ENCODE measurements at regions not wholly inside any gene's neighbourhood (a gene's known extent, or its start where the extent isn't known, plus 50 kb on each side); places are given as distances from the start of the nearest gene placed in this dataset.
"Not testable (repeated sequence)": the region's sequence is repeated elsewhere in the genome, so short reads cannot be mapped to it uniquely, and the experiment has no call there.

DNA sequence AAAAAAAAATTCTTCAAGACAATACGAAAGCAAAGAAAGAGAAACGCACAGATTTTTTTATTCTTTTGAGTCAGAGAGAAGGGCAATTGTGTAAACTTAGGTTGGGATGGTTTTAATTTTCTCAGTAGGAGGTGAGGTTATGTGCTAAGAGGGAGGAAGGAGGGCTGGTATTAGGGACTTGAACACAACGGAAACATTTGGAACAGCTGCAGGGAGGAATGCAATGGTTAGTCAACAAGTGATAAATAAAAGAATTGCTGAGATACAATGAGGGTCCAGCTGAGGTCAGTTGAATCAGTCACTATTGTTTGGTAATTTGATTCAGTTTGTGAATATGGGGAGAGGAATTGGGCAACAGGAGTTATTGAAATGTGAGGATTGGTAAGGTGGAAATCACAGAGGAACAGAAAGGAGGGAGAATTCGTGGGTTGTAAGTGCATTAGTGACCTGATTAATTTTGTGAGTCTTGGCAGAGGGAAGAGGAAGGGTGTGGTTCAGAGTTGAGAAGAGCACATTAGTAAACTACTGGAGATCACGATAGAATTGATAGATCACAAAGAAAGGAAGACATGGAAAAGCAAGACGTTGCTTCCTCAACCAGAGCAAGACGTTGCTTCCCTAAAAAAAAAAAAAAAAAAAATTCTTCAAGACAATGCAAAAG, 499.5 kb upstream of the SPRY2 start:
- peak; percentile 94 for DNase-seq

DNA sequence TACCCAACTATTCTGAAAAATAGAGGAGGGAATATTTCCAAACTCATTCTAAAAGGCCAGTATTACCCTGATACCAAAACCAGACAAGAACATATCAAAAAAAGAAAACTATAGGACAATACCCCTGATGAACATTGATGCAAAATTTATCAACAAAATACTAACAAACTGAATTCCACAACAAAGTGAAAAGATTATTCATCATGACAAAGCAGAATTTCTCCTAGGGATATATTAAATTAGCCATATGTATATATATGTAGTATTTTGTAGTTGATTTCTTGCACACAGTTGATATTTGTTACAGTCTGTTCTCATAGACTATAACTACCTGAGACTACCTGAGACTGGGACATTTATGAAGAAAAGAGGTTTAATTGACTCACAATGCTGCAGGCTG, 495.0 kb upstream of the SPRY2 start:
- DNase-seq = no peak

DNA sequence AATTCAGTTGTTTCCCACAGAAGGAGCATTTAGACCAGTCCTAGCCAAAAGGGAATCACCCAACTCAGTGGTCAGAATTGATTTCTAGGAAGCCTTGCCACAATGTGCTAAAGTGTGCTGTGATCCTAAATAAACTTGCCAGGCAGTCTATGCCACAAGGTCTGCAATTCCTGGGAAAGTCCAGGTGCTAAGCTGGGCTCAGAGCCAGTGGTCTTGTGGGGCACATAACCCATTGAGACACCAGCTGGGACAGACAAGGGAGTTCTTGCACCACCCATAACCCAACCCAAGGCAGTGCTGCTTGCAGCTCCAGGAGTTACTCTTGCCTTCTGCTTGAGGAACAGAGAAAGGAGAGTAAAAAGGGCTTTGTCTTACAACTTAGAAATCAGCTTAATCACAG, 489.5 kb upstream of the SPRY2 start:
- DNase-seq = no peak

DNA sequence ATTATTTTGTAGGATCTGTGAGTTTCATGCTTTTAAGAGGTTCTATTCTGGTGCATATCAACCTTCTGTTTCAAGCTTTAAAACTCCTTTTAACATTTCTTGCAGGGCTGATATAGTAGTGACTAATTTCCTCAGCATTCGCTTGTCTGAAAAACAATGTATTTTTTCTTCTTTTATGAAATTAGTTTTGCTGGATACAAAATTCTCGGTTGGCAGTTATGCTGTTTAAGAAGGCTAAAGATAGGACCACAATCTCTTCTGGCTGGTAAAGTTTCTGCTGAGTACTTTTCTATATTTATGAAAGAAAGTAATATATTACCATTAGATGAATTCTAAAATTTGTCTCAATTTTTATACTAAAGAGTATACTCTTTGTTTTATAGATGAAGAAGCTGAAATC, 487.8 kb upstream of the SPRY2 start:
- no peak for DNase-seq

DNA sequence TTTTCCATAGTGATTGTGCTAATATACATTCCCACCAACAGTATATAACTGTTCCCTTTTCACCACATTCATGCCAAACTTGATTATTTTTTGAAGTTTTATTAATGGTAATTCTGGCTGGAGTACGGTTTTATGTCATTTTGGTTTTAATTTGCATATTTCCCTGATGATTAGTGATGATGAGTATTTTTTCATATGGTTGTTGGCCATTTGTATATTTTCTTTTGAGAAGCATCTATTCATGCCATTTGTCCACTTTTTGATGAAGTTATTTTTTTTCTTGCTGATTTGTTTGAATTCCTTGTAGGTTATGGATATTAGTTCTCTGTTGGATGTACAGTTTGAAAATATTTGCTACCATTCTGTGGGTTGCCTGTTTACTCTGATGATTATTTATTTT, 484.4 kb upstream of the SPRY2 start:
- DNase-seq = no peak

DNA sequence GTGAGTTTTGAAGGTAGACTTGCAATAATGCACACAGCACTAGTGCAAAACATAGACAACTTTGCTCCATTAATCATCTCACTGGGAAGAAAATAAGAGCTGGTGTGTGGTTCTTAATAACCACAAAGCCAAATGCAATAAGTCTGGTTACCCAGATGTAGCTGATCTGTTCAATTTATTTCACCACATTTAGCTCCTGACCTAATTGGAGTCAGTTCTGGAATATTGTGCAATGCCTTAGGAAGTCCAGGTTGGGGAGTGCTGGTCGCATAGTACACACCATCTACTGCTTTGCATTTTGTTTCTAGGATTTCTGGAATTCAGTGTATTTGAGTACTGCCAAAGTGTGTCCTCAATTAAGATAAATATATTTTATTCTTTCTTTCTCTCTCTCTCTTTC, 483.3 kb upstream of the SPRY2 start:
- DNase-seq = peak; percentile 52

DNA sequence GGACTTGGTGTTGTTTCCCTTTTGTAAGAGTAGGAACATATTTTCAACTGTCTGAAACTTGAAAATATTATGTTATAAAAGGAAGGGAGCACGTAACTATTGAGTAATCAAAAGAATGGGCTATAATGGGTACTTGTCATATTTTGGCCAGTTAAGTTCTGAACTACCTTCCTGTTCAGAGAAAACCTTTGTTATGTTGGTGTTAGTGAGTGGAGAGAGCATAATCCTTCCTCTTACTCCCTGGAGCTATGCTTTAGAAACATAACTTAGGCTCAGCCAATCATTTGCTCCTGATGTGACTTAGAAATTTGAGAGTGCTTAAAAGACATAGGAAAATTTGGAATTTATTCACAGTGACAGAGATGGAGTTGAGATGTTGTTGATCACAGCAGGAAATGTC, 482.5 kb upstream of the SPRY2 start:
- DNase-seq = no peak

DNA sequence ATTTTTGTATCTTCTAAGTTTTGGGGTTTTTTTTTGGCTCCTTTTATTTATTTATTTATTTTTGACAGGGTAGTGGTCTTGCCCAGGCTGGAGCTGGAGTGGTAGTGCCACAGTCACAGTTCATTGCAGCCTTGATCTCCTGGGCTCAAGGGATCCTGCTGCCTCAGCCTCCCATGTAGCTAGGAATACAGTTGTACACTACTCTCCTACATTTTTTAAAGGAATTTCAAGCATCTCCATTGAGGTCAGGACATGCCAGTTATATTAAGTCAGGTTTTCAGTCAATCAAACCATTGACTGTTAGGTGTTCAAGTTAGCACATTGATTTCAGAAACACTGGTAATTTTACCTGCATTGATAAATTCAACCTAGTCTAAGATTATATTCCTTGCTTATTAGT, 480.5 kb upstream of the SPRY2 start:
- DNase-seq = no peak

DNA sequence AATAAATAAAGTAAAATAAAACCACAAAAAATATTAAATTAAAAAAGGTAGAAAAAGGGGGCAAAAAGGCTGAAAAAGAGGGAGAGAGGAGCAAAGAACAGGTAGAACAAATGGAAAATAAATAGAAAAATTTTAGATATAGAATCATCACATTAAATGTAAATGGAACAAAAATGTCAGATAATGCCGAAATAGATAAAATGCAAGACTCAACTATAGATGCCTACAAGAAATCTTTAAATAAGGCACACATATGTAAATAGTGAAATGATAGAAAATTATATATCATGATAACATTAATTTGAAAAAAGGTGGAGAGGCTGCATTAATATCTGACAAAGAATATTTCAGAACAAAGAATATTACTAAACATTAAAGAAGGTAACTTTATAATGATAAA, 477.1 kb upstream of the SPRY2 start:
- no peak for DNase-seq

DNA sequence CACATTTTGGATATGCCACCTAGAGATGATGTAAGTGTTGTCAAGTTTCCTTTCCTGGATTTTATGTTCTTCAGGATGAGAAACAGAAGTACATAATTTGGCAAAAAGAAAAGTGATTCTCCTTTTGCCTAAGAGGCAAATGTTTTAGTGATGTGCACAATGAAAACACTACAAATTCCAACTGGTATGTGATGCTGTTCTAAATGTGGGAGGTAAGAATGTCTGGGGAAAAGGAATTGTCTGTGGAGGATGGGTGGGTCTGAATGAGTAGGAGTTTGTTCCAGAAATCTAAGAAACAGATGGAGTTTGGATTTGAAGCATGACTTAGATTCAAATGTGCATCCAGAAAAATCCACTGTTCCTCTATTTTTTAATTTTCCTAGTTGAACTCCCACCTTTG, 473.6 kb upstream of the SPRY2 start:
- peak; percentile 24 for DNase-seq

DNA sequence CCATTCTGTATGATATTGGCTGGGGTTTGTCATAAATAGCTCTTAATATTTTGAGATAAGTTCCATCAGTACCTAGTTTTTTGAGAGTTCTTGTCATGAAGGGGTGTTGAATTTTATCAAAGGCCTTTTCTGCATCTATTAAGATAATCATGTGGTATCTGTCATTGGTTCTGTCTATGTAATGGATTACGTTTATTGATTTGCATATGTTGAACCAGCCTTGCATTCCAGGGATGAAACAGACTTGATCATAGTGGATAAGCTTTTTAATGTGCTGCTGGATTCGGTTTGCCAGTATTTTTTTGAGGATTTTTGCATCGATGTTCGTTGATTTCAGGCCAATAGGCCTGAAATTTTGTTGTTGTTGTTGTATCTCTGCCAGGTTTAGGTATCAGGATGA, 469.4 kb upstream of the SPRY2 start:
- not testable (repeated sequence) for DNase-seq

DNA sequence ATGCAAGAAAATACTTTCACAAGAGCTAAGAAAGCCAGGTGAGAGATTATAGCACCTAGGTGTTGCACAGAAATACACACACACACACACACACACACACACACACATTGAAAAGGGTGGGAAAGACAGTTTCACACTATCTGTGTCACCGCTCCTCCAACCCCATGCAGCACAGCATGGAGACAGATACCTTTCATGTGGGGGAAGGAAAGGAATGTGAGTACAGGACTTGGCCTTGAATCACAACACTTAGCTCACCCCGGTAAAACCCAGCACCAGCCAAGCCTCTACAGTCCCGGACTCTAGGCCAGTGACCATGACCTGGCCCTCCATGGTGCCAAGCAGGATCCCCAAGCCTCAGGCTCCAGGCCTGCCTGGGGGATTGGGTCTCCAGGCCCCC, 462.0 kb upstream of the SPRY2 start:
- no peak for DNase-seq

DNA sequence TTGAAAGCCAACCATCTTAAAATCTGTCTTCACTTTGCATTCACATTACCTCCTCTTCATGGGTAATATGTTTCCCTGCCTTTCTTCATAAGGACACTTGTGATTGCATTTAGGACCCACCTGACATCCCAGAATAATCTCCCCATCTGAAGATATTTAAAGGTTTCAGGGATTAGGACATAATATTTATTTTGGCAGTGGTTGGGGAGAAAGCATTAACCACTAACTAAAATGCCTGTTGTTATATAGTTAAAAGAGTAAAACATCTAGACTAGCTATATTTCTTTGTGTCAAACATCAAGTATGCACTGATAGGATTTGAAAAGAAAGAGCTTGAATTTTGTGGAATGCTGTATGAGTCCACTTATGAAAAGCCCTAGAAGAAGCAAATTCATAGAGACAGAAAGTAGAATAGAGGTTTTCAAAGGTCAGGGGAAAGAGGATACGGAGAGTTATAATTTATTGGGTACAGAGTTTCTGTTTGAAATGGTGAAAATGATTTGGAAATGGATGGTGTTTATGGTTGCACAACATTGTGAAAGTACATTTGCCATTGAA, 457.7 kb upstream of the SPRY2 start:
- no peak for DNase-seq

DNA sequence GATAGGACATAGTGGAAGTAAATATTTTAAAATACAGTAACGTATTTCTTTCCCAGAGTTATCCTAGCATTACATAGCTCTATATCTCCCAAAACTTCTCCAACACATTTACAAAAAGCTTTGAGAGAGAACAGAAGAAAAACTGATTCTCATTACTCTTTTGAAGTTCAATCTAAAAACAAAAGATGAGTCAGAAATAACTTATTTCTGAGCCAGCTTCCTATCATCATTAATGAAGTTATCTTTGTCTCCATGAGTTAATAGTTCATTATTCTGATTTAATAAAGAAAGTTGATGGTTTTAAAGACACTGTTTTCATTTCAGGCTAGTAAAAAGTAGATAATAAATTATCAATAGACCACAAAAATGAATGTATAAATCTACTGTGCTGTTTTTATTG, 446.7 kb upstream of the SPRY2 start:
- no peak for DNase-seq

DNA sequence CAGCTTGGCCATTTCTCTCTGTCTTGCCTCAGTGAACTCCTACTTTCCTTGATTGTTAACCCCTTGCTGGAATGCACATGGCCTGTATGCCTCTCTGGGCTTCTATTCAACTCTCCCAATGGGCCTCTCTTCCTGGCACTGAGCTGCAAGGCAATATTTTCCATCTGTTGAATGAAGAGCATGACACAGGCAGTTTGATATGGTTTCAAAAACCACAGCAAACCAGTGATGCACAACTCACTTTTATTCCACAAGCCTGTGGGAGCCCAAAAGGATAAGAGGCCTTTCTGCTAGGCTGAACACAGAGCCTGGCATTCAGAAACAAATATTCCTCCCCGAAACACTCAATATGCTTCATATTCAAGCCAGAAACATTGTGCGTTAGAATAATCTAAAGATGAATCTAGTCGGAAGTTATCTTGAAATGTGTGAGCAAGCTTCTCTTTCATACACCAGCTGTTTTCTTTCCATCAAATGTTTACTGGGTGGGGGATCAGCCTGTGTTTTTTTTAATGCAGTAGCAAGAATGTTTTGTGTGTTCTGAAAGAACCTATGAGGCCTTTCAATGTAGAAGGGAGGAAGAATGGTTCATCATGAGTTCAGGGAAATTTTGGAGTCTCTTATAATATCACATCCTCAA, 443.1 kb upstream of the SPRY2 start:
- DNase-seq = peak; percentile 64

DNA sequence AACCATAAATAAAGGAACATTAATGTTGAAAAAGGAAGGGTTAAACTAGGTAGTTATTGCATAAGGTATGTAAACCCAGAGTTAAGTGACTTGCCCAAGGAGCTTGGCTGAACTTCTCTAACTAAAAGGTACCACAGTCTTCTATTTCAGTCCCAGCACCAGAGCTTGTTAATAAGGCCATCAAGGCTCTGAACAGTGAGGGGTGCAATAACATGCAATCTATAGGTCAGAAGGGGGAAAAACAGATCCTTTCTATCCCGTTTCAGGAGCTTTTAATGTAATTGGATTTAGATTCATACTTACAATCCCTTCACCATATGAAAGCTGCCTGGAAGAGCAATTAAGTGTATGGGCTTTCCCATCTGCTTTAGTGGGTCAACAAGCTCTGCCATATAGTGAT, 441.5 kb upstream of the SPRY2 start:
- DNase-seq = no peak

DNA sequence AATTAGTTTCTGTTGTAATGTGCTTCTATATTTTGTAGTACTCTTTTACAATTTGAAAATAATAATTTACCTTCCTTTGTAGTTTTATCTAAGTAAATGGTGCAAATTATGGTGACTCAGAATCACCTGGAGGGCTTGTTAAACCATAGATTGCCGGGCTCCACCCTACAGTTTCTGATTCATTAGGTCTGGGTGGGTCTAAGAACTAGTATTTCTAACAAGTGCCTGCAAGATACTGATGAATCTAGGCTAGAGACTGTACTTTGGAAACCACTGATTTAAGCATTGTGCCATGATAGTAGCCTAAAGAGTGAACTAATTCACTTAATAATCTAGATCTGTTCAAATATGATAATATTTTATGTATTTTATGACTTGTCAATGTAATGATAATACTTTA, 437.4 kb upstream of the SPRY2 start:
- DNase-seq = no peak

DNA sequence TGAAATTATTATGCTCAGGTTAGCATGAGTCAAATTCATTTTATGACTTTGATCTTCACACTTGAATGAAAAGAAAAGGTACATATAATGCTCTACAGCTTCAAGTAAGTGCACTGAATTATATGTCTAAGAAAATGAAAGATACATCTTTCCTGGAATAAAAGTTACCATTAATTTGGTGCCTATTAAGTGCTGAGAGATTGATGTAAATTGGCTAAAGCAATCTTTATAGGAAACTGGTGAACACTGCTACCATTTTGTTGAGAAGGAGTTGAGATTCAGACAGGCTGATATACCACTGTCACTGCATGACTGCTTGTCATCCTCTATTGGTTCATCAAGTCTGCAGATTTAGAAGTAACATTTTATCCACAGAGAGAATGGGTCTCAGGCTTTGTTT, 416.8 kb upstream of the SPRY2 start:
- no peak for DNase-seq

DNA sequence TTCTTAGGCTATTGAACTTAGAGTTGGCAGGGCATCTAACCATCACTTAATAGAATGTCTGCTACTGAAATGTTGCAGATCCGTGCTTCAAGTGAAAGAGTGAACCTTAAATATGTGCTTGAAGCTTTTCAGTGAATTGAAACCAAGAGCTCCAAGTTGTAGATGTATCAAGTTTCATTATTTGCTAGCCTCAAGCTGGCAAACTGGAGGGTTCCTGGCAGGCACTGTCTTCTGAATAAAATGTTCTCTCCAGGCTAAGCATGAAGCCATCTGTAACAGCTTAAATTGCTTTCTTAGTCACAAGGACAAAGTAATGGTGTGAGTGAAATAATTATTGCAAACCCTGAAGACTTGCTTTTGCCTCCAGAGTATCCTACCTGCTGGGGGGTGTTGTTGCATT, 415.0 kb upstream of the SPRY2 start:
- DNase-seq = no peak

DNA sequence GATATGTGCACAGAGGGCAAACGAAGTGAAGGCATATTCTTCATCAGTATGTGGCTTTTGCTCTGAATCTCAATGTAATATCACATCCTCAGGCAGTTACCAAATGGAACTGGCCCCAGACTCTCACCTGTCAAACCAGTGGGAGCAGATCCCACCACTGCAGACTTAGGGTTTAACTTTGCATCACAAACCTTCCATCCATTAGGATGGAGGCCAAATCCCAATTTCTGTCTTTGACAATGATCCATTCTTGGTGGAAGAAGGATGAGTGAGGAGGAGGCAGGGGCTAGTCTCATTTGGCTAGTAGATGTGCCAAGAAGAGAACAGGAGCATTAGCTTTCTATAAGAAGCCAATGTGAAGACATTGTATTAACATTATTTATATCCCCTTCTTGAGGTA, 413.5 kb upstream of the SPRY2 start:
- DNase-seq = no peak

DNA sequence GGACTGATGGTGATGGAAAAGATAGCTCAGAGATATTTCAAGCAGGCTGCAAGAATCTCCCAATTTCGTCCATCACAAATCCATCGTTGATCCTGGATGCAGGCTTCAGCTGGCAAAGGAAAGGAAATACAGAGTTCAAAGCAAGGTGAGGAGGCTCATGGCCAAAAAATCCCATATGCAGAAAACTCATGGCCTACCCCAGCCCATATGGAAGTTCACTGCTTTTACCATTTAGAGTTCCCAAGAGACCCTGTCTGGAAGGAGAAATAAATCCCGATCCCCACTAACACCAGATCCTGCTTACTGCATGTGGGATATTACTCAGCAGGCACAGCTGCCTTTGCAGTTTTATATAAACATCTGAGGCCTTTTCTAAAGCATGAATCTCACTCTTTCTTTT, 412.9 kb upstream of the SPRY2 start:
- peak; percentile 49 for DNase-seq

DNA sequence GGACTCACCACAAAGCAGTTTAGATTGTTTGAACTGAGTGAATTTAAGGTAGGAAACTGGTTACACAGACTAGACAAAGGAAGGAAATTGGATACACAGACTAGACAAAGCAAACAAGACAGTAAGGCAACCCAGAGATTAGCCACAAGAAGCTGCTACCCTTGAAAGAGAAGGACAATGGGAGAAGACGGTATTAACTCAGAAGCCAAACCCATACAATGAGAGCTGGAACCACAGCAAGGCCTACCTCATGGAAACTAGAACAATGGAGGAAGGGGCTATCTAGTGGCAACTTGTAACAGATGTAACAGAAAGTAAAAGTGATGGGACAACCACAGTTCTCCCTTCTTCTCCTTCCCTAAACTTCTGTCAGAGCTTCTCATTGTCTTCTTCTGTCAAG, 410.9 kb upstream of the SPRY2 start:
- DNase-seq = no peak

DNA sequence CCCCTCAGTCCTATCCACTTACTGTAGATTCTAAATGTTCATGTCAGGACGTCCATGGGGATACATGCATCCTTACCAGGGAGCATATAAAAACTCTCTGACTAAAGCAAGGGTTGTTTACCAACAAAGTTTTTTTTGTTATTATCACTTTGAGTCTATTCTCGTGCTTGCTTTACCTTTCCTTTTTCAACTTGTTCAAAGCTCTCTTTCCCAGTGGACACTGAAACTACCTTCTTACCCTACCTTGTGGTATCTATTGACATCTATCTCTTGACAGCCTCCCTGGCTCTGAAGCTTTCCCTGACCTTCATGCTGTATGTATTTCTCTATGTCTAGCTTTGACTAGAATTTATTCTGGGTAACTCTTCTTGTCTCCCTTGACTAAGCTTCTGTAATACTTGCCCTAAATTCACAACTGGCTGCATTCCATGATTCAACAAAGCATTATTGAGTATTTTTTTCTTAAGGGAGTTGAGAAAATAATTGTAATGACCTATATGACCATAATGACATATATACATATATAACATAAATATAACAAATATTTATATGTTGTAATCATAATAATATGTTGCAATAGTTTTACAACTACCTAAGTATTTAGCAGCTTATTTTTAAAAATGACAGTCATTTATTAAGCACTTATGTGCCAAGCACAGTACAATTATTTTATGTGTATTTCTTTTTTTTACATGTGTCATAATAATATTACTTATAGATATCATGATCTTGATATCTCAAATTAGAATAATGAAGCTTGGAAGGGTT, 403.4 kb upstream of the SPRY2 start:
- no peak for DNase-seq

DNA sequence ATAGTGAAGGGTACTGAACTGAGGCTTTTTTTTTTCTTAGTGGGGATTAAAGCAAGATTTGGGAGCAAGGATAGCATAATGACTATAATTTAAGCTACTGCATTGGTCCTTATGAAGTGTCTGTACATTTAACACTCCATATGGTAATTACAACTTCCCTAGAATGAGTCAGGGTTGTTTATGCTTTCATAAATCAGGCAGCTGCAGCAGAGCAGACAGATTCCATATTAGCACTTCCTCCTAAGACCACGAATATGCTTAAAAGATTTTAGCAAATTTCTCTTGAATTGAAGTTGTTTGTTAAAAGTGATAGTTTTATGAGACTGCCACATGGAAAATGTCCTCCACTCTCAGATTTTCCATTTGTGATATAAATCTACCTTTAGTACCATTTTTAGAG, 401.1 kb upstream of the SPRY2 start:
- DNase-seq = no peak
